Mesenteric fat pad (tissue), 1 donor: ENCODE measurements at regions not wholly inside any gene's neighbourhood (a gene's known extent, or its start where the extent isn't known, plus 50 kb on each side); places are given as distances from the start of the nearest gene placed in this dataset.
A peak's percentile ranks its signal among the peaks of the same experiment; 100 is the strongest.

Experiments
- DNase-seq: peaks from one replicate; pipeline ENCODE4 v3.0.0-alpha.2; 2020; ENCODE audit warnings: low spot score
- donor health status: DM: yes; HTN: yes; CAD: no.

DNA sequence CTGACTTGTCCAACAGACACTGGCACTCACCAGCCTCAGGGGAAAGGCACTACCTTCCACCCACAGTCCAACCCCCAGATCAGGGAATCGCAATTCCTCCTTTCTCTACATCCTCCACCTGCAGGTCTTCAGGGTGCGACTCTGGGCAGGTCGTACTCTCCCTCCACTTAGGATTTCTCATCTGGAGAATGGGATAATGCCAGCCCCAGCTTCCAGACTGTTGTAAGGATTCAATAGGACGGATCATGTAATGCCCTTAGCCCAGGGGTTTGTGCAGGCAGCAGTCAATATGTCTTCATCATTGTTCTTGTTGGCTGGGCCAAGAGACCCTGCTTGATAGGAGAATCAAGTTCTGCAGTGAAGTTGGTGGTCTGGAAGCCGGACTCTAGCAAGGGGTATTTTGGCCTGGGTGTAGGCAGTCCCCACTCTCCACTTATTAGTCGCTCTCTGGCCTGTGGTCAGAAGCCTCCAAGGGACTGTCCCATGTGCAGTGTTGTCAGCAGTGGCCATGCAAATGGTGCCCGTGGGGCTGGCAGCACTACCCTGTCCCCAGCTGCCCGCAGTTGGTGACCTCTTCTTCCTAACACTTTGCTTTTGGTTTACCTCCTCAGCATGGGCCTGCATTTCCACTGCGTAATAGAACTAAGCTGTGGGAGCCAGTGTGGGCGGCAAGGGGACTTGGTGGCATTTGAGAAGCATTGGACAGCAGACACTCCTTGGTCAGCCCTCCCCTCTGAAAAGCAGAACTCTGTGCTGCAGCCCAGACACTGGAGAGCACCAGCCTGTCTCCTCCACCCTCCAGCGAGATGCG is 172.4 kb upstream of the HS6ST1 start:
- DNase-seq: peak; percentile 67

DNA sequence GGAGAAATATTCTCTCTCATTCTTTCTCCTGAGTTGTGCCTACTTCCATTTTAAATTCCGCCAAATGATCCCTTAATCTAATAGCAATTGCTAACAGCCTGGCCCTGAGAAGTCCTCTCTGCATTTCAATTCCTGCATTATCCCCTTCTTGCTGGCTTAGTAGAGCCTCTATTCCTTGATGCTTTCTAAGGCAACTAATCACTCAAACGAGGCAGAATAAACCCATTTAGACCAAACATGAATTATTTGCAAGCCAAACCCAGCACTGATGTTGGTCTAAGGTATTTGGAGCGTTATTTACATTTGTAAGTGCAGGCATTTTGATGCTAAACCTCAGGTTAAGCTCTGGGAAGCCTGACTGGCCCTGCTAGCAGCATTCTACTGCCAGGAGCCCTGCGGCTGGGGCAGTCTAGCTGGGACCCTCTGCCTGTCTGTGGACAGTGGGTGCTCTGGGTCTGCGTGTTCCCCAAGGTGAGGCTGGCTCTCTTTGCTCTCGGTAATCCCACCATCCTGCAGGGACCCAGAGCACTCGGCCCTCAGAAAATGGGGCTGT is 173.1 kb upstream of the HS6ST1 start:
- DNase-seq: no peak

DNA sequence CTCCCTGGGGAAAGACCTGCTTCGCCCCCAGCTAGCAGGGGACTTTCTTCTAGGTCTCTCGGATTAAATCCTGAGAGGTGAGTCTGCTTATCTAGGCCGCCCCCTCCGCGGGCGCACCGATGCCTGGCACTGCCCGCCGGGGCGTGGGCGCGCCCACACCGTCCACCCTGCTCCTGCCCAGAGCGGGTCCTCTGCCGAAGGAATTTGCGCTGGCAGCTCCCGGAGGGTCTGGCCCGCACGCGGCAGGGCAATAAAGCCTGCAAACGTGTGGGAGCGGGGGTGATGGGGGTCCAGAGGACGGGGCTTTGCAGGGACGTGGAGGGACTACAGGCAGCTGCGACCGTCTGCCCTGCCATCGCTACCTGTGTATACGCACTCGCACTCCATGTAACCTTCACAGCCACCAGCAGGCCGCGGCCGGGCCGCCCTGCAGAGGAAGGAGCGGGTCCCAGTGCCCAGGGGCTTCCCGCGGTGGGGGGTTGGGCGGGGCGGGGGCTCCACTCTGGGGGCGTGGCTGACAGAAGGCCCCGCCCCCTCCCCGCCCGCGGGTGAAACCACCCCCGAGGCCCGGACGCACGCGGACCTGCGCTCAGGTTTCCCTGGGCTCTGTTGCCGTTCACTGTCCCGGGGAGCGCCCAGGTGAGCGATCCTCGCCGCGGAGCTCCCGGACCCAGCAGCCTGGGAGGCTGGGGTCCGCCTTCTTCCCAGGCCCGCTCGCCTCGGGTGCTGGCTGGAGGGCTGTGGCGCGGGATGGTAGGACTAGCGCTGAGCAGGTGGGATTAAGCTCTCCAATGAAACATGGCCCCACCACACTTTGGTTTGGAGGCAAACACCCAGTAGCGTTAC is 174.5 kb upstream of the HS6ST1 start:
- DNase-seq: no peak

DNA sequence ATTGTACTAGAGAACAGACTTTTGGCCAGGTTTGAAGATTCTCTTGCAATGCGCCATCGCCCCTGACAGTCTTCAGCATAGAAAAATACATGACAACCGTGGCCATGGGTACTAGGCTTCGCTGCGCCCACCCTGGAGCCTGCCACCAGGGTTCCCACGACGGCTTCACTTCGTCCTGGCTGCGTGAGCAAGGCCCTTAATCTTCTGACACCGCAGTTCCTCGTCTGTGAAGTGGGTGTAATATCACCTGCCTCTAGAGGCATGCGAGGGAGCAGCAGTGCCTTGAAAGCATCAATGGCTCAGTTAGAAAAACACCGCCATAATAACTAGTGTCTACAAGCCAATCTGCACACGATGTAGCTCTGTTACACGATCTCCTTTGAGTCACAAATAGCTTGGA is 175.2 kb upstream of the HS6ST1 start:
- no peak for DNase-seq

DNA sequence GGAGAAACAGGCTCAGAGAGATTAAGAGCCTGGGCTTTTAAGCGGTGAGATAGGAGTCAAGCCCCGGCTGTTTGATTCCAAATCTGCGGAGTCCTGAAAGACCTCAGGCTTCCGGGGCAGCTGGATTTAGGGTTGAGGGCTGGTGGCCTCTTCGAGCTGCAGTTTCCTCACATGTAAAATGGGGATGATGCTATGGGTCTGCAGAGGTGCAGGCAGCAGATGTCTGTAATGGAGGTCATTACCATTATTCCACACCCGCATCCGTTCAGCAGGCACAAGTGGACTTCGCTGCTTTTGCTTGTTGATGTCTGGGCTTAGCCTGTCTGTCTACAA is 175.6 kb upstream of the HS6ST1 start:
- peak; percentile 81 for DNase-seq

DNA sequence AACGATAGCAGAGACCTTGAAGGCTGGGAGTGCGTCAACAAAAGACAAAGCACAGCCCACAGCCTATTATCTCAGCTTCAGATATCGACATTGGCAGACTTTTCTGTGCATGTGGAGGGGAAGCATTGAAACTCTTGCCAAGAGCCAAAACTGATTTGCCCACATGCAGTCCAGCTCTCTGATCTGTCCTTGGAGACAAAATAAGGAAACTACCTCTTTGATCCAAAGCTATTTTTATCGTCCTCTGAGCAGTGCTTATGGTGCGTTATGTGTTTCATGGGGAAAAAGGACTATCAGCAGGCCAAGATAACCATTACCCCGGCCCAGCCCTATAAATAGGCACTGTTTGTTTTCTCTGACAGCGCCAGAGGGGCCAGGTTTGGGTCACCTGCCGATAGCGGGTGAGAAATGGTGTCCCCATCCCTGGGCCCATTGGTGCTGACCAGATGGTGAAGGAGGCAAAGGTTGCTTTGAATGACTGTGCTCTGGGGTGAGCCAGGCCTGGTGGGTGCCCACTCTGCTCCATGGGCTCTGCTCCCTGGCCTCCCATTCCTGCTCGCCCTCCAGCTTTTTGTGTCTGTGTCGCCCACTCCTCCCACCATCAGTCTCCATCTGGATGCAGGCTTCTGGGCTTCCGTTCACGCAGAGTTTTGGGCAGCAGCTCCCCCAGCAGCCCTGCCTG is 176.1 kb upstream of the HS6ST1 start:
- peak; percentile 76 for DNase-seq

DNA sequence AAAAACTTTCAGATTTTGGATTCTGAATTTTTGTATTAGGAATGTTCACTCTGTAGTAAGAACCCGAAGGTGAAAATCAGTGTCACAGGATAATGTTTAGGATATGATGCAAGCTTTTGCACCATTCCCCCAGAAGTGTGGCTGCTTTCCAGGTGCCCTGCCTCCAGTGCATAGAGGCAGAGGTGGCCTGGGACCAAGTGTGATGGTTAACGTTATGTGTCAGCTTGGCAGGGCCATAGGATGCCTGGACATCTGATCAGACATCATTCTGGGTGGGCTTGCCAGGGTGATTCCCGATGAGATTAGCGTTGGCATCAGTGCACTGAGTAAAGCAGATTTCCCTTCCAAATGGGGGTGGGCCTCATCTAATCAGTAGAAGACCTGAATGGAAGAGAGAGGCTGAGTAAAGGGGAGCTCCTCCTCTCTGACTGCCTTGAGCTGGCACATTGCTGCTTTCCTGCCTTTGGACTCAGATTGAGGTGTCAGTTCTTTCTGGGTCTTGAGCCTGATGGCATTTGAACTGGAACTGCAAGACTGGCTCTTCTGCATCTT is 177.4 kb upstream of the HS6ST1 start:
- peak; percentile 51 for DNase-seq

DNA sequence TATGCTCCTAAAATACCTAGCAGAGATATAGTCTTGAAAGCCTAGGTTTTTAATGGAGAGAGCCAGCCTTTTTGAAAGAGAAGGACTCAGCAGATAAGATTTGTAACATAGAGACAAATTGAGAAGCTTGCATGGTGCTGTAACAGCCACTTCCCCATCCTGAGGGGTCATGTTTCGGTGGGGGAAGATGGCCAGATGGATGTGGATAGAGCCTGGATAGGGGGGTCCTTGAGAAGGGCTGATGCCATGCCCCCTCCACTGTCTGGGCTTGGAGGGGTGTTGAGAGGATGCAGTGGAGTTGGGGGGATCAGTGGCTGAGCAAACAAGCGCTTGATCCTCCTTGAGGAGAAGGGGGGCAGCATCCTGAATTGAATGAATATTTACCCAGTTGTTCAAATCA is 178.0 kb upstream of the HS6ST1 start:
- DNase-seq: peak; percentile 65

DNA sequence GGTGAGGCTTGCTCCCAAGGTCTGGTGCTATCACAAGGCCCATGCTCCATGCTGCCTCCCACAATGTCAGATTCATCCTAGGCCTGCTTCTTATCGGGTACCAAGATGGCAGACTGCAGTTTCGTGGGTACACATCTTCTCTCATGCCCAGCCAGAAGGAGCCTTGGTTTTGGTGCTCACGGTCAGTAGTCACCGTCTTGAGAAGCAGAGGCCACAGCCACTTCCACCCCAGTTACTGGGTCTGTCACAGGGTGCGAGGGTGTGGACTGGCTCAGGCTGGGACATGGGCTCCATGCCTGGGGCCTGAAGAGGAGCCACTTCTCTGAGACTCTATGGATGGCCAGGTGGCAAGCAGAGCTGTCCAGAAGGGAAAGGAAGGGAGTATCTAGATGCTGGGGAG is 178.8 kb upstream of the HS6ST1 start:
- peak; percentile 57 for DNase-seq

DNA sequence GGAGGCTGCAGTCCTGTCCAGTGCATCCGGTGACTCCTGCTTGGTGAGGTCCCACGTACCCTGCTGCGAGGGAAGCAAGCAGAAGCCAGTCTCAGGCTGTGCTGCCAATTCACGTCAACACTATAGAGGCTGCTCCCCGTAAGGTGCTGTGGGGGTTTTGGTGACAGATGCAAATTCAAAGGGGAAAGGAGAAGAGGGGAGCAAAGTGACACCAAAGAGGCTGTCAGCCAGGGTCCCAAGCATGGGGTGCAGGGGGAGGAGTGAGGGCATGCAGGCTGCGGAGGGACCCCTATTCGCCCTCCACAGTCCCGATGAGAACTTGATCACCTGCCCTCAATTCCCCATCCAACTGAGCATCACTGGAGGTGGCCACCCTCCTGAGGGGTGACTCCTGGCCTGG is 179.4 kb upstream of the HS6ST1 start:
- DNase-seq: peak; percentile 71

DNA sequence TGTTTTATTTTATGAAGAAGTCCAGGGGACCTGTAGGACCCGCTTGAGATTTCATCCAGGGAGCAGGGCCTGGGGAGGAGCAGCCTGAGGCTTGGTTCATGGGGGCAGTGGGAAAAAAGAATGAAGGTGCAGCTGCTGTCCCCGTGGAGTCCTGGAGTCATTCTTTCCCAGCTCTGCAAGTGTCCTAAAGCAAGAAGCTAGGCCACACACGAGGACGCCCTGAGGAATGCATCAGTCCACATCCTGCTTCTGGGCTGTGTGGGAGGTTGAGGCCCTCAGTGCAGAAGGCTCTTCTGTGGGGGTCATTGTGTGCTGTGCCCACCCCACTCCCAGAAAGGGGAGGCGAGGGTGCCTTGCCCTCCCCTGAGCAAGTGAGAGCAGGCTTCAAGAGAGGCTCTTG is 179.9 kb upstream of the HS6ST1 start:
- DNase-seq: no peak

DNA sequence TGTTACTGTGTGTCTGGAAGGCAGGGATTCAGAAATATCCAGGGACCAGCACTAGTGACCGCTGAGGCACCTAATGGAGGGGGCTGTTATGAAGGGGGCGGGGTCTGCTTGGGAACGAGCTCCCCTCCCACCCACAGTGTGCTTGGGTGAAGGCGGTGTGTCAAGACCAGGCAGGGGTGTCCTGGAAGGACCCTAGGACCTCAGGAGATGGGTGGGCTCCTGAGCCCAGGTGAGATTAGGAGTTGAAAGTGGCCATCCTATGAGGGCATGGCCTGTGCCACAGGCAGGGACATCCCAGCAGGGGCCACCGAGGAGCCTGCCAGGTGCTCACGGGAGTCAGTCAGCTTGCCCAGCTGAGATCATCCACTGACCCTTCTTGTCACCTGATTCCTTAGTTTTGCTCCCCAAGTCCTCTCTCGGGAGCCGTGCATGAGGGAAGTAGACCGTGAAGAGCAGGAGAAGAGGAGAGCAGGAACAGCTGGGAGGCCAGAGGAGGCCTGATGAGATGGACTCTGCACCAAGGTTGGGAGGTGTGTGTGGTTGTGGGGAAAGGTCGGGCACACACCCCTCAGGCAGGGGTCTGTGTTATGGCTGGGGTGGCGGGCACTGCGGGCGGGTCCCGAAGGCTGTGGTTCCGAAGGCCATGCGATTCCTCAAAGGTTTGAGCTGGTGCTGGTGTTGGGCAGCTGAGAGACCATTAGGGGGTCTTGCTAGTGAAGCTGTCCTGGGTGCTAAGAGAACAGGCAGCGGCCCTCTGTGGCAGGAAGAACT is 180.9 kb upstream of the HS6ST1 start:
- DNase-seq: peak; percentile 62

DNA sequence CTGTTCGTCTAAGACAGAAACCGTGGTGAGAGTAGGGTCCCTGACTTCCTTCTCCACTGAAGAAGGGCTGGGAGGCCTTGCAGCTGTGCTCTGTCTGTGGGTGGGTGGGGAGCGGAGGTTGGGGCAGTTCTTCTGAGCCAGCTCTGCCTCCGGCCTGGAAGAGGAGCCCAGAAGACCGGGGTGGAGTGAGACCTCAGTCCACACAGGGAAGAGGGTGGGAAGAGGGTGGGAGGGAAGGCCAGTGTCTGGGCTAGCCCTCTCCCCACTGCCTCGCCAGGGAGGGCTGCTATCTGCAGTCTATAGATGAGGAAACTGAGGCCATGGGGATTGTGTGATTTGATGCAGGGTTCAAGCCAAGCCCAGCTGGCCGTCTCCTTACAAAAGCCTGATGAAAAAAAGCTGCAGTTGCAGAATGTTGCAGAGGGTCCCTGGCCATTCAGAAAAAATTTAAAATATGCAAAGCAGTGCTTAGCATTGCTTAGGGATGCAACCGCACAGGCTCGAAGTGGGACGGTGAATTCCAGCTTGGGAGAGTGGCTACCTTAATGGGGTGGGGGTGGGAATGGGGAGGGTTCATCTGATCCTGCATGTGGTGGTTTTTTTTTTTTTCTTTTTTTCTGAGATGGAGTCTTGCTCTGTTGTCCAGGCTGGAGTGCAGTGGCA is 181.6 kb upstream of the HS6ST1 start:
- DNase-seq: peak; percentile 69

DNA sequence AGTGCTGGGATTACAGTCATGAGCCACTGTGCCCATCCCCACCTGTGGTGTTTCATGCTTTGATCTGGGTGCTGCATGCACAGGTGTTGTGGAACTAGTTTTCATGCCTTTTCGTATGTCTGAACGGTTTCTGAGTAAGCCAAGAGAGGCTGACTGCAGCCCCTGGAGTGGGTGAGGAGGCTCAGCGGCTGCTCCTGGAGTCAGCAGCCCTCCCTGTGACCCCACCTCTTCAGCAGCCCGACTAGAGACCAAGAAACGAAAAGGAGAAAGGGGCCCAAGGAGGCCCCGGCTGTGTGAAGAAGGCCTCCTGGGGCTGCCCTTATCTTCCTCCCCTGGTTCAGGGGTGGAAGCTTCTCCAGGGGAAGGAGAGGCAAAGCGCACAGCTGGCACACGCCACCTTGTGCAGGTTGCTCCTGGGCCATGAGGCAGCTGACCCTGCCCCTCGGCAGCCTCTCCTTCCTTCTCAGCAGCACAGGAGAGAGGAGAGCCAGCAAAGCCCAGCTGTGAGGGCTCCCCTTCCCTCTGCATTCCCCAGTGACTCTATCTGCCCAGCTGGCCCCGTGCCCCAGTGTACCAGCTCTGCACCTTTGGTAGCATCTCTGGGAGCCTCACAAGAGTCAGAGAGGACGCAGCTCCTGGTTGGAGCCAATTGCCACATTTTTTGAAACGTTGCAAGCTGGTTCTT is 182.5 kb upstream of the HS6ST1 start:
- DNase-seq: peak; percentile 85

DNA sequence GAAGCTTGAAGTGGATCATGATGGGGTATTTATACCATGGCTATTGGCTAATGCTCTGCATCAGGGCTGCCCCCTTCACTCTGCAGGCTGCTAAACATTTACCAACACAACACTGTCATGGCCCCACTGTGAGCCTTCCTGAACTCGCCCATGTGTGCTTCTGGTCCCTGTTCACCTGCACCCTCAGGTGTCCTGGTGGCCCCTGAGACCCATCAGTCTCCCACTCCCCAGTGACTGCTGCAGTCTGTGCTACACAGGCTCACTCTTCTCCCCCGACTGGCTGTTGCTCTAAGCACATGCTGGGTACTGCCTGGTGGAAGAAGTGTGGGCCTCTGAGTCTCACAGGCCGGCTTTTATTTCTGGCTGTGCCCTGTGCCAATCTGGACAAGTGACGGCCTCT is 183.0 kb upstream of the HS6ST1 start:
- peak; percentile 62 for DNase-seq

DNA sequence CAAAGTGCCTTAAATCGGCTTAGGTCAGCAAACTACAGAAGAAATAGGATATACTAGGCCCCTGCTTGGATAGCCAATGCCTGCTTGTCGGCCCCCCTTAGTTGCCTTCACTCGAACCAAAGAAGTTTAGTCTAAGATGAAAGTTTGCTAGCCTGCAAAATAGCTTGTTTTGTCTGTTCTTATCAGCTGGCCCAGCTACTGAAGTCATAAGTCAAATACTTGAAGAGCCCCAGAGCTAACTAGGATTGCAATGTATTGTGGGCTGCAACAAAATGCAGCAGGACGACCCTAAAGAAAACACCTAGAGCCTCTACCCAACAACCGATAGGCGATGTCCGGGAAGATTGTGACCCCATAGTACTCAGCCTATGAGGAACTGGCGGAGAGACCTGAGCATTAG is 183.5 kb upstream of the HS6ST1 start:
- DNase-seq: no peak

DNA sequence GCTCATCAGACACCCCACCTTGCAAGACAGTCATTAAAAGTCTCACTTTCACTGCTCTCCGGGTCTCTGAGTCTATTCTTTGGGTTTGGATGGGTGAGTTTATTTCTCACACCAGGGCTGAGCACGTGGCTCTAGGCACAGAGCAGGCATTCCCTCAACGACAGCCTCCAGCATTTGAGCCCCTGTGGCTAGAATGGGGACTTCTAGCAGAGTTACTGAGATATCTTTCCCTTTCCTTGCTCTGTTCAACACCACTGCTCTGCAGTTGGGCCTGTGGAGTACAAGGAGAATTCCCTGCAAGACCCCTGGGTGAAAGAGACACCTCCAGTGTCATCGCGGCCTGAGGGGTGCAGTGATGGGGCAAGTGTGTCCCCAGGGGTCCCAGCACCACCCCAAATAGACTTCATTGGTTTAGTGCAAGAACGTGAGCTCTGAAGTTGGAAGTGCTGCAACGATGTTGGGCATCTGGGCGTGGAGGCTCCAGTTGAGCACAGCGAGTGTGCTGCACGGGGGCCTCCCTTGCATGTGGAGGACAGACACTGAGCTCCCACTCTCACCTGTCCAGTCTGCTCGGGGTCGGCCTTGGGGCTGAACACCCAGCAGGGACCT is 184.1 kb upstream of the HS6ST1 start:
- DNase-seq: peak; percentile 68

DNA sequence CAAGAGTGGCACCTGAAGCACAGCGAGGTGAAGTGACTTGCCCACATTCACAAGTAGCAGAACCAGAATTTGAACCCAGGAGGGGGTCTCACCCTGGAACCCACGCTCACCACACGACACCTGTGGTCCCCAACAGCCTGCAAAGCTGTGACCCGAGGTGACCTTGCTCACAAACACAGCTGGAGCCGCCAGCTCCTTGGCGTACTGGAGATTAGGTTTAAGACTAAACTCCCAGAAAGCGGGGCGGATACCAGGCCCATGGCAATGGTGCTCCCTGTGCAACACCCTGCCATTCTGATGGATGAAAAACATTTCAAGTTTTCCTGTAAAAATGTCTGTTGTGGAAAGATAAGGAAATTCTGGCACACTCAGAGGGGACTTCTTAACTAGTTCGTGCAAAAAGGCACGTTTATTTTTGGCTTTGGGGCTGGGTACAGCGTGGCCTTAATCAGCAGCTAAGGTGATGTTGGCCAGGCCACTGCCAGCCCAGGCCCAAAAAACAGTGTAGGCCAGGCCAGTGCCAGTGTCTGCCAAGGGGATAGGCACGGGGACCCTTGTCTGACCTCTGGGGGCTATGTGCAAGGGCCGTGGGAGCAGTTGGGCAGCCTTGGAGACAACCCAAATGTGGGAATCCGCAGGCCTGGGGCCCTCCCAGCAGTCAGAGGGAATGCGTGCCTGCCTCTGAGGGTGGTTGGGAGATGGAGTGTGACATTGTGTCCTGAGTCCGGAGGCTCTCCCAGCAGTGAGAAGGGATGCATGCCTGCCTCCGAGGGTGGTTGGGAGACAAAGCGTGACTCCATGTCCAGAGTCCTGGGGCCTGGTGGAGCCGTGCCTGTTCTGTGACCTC is 185.0 kb upstream of the HS6ST1 start:
- peak; percentile 87 for DNase-seq
